NCI-H82 treated with DMSO at 0.1 percent for 48 hours (cell line): ENCODE measurements at regions not wholly inside any gene's neighbourhood (a gene's known extent, or its start where the extent isn't known, plus 50 kb on each side); places are given as distances from the start of the nearest gene placed in this dataset.
"Not testable (repeated sequence)": the region's sequence is repeated elsewhere in the genome, so short reads cannot be mapped to it uniquely, and the experiment has no call there.

Source experiments
- DNase-seq: peaks from one replicate; lab custom pipeline; 2025; ENCODE audit not compliant: unreplicated experiment; lab: John Stamatoyannopoulos, UW

DNA sequence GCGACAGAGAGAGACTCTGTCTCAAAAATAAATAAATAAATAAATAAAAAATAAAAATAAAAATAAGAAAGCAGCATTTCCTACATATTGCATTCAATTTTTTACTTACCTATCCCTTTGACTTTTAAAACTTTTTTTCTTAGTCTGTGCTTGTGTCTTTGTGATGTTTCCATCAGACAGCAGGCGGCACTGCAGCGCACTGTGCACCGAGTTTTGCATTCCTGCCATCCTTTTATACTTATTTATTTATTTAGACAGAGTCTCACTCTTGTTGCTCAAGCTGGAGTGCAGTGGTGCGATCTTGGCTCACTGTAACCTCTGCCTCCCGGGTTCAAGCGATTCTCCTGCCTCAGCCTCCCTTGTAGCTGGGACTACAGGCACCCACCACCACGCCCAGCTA lies 203.9 kb downstream of the SPATA31A1 start:
- not testable (repeated sequence) for DNase-seq

DNA sequence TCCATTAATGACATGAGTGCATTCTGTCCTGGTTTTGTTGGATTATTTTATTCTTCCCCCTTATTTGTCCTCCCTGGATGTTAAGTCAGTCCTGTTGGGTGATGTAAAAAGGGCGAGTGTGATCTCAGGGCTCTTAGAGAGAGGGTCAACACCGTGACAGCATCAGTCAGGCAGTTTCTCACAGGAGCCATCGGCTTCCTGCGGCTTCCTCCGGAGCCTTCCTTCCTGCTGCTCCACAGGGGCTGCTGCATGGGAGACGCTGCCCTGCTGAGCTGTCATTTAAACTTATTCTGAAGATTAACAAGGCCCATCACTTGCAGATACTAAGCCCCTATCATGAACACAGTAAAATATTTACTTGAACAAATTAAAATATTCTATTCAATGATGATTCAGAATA lies 211.3 kb downstream of the SPATA31A1 start:
- not testable (repeated sequence) for DNase-seq

DNA sequence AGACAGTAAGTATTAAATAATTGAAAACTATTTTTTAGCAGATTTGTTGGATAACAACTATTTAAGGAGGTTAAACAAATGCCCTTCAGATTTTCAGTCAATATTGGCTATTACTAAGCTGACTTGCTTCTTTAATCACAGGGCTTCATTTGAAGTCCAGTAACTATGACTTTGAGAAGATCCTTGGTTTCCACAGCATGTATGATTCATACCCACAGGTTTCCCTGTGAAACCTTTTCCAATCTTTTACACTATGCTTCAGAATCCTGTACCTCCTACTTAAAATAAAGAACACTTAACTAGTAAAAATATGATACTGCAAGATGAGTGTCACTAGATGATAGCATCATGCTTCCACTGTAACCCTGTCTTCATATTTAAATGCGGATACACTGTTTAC lies 211.9 kb downstream of the SPATA31A1 start:
- DNase-seq: not testable (repeated sequence)

DNA sequence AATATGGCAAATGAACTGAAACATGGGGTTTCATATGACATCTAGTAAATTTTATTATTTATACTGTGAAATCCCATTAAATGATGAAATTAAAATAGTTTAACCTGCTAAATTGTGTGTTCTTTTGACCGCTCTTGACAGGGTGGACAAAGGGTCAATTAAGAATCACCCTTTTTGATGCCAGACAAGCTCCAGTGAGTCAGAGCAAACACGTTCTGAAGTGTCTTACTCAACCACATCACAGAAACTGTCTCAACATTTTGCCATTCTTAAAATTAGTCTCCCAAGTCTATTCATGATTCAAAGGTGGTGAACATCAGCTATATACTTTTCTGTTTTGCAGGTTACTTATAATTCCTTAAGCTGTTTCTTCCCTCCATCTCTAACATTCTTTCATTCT lies 213.4 kb downstream of the SPATA31A1 start:
- DNase-seq: not testable (repeated sequence)

DNA sequence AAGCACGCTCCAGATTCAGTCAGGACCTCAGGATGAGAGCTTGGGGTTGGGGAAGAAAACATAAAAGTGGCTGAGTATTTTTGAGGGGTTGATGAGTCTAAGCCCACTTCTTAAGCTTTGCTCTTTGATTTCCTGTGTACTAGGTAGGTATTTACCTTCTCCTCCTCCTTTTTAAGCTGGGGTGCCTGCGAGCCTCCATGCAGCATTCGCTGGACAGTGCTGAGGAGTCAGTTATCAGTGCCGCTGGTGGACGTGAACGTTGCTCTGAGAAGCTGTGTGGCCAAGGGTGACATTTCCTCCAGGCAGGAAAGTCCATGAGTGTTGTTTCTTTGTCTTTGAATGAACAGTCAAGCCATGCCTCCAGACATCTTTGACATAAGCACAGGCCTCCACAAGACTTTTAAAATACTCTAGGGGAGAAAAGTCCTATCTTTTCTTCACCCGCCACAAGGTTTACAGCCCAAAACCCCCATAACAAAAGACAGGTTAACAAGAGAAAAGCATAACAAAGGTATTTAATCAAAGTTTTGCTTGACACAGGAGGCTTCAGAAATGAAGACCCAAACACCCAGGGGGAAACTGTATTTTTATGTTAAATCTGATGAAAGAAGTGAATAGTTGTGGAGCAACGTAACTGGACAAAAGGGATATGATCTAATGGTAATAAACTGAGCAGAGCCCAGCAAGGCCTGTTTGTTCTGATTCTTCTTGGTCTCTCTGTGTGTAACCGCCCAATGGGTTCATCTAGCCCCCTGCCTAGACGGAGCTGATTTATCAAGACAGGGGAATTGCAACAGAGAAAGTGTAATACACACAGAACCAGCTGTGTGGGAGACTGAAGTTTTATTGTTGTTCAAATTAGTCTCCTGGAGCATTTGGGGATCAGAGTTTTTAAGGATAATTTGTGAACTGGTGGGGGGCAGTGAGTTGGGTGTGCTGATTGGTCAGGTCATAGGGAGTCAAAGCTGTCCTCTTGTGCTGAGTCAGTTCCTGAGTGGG lies 217.9 kb downstream of the SPATA31A1 start:
- not testable (repeated sequence) for DNase-seq

DNA sequence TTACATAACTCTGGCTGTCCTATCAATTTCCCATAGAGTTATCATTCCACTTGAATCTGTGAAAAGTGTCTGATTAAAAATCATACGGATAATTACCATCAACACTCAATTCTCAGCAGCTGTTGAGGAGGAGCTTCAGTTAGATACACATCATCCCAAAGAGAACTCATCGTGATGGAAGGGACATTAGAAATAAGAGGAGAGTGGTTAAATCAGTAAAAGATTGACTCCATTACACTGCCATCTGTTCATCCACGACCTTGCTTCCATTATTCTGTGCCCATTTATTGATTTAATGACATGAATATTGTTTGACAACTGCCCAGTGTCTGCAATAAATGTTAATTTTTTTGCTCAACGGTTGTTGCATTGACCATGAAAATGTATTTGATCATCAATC lies 223.5 kb downstream of the SPATA31A1 start:
- DNase-seq: not testable (repeated sequence)

DNA sequence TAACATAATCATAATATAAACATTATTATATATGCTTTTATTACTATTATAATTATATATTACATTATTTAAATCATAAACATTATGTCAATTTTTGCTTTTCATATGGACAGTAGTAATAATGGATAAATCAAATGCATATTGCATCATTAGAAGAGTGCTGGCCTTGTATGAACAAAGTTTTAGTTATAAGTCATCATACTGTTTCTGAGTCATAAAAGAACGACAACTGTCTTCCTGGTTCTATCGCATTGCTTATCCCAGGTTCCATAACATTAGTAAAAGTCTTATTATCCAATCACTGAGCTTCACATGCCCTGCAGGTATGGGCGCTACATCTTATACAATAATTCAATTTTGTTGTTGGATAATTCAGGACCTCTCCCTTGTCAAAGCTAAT lies 225.8 kb downstream of the SPATA31A1 start:
- not testable (repeated sequence) for DNase-seq

DNA sequence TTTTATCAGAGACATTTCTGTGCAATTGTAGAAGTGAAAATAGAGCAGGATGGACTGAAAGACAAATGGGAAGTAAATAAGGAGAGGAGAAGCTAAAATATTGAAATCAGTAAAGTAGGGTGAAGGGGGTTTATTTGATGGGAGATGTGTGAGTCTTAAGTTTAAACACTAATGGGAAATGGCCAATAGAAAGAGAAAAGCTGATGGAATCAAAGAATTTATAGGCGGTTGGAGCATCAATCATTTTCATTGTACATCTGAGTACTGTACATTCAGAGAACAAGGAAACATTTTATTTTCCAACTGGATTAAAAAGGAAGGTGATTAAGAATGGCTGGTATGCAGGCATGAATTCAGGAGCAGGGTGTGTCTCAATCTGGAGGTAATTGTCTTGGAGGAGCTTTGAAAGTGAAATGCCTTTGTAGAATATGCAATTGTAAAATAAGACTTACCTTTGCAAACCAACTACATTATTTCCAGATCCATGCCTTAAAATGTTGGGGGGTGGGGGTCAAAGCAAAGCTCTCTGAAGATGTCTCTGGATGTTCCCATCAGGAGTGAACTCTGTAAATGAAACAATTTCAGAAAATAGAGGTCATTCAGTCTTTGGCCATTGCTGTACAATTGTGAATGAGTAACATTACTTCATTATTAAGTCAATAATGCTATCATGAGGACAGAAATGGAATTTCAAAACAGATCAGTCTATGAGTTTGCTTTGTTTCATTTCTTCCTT lies 227.4 kb downstream of the SPATA31A1 start:
- not testable (repeated sequence) for DNase-seq

DNA sequence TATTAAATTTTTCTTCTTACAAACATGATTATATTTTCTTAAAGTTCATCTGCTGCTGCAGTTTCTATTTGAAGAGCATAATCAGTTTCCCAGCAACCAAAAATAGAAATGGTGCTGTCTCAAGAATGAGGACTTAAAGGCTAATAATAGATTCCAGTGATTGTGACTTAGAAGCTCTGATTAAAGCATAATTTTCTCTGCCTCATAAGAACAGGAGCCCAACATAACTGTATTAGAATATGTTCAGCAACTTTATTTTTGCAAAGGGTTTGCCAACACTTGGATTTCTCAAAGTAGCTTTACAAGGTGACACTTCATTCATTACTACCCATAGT lies 227.9 kb downstream of the SPATA31A1 start:
- DNase-seq: not testable (repeated sequence)

DNA sequence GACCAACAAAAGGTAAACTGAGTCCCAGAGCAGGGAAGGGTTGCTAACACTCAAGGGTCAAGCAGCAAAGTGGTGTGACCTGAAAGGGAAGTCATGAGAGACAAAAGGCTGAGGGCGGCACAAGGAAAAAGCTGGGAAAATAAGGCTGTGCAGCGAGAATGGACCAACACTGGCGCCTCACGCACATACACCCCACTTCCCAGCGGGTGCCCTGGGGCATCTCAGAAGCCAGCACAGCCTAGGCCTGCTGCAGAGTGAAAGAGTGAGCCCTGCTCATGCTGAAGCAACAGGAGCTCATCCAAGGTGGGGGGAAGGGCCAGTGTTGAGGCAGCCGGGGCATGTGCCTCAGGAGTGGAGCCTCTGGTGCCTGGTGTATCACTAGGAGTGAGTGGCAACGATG lies 229.8 kb downstream of the SPATA31A1 start:
- not testable (repeated sequence) for DNase-seq

DNA sequence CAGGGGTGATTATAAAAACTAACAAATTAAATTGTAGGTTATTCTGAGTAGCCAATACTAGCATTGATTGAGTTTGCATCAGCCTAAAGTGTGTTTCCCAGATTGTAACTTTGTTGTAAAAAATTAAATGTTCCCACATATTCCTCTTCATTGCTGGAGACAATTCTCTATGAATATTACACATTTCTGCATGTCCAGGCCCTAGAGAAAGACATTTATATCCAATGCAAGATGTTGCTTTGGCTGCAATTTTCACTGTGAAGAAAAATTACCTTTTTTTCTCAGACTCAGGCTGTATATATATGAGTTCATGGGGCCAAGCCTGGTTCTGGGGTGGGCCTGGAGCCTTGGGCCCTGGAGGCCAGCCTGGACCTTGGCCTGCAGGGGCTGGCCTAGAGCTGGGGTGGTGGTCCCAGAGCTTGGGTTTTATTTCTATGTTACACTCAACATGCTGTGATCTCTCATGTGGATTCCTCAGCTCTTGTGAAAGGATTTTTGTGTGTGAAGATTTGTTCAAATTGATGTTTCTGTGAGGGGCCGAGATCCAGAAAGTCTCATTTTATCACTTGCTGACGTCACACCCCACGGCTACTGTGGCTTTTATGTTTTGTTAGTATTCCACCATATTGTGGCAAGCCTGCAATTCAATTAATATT lies 232.5 kb downstream of the SPATA31A1 start:
- DNase-seq: no peak

DNA sequence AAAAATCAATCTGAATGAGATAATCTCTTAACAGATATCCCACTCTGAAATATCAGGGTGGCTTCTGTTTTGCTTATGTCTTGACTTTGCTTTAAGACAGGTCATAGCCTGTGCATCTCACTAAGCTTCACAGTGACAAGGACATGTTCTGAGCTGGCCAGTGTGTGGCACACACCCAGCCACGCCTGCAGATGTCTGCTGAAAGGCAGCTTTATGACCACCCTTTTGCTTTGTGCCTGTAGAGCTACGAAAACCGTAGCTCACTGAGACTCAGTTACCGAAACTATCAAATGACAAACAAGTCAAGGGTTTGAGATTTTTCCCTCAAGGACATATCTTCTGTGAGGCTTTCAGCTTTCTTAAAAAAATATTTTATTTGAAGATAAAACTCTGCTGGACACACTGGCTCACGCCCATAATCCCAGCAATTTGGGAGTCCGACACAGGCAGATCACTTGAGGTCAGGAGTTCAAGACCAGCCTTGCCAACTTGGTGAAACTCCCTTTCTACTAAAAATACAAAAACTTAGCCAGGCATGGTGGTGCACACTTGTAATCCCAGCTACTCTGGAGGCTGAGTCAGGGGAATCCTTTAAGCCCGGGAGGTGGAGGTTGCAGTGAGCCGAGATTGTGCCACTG lies 233.2 kb downstream of the SPATA31A1 start:
- no peak for DNase-seq

DNA sequence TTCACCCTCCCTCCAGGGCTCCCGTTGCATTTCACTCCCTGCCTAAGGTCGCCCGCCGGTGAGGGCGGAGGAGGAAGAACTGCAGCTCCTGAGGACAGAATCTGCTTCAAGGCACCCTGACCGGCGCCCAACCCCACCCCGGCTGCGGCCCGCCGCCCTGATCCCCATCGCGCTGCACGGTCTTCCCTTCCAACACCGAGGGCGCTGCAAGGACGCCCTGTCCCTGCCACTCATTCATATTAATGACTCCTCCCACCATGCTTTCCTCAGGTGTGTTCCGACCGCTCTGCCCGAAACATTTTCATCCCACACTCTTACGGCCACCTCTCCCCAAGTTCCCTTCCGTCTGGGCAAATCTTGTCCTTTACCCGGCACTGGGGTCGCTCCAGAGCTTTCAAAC lies 248.6 kb downstream of the SPATA31A1 start:
- not testable (repeated sequence) for DNase-seq

DNA sequence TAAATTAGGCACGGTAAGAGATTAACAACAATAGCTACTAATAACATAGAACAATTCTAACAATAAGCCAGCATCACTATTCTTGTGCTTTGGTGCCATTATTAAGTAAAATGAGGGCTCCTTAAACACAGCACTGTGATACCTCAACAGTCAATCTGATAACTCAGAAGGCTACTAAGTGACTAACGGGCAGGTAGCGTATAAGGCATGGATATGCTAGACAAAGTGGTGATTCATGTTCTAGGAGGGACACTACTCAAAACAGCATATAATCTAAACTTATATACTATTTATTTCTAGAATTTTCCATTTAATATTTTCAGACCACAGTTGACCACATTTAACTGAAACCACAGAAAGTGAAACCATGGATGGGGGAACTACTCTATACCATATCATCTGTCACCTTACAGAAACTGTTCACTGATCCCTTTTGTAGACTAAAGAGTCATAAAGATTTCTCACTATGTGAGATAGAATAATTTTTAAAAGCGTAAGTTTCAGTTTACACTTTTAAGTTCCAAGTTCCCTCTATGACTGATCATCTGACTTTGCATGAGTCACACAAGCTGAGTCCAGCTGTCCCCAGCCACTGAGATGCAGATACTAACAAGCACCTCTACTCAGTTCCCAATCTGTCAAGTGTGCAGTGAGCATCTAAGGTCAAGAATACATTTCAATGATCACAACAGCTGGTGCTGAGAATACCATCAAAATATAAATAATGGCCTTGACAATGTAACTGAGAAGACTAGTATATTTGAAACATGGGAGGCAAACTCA lies 256.2 kb downstream of the SPATA31A1 start:
- not testable (repeated sequence) for DNase-seq

DNA sequence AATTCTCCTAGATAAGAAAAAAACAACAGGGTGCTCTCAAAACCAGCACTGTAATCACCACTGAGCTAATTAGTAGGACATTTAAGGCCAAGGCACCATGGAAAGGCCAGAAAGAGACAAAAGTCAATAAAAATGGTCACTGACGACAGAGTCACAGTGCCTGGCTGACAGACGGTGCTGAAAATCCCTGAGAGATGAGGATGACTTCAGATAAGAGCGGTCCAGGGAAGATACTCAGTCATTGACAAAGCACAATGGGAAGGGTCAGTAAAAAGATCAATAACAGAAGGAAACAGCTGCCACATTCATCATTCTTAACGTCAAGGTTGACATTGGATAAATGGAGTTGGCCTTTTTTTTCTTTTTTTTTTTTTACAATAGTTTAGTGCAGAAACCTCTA lies 261.0 kb downstream of the SPATA31A1 start:
- DNase-seq: not testable (repeated sequence)

DNA sequence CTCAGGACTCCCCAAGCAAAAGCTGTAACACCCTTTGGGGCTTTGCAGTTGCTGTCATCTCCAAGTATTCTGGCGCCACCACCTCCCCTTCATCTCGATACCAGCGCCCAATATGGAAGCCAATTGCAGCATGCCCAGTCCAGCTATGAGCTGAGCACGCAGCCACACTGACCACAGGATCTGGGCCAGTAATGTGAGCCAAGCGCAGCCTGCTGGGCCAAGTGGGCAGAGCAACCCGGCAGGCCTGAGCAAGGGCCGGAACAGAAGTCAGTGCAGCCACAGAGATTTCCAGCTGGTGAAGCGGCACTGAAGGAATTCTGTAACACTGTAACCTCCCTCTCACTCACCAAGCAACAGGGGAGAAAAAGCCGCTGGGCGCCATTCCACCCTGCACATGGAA lies 268.6 kb downstream of the SPATA31A1 start:
- DNase-seq: not testable (repeated sequence)

DNA sequence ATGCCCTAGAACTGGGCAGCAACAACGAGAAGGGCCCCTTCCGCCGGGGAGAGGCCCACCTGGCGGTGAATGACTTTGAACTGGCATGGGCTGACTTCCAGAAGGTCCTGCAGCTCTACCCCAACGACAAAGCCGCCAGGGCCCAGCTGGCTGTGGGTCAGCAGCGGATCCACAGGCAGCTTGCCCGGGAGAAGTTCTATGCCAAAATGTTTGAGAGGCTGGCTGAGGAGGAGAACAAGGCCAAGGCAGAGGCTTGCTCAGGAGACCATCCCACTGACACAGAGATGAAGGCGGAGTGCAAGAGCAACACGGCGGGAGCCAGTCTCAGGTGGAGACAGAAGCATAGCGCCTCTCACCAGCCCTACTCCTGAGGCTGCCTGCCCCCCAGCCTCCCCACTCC lies 276.6 kb downstream of the SPATA31A1 start:
- DNase-seq: not testable (repeated sequence)

DNA sequence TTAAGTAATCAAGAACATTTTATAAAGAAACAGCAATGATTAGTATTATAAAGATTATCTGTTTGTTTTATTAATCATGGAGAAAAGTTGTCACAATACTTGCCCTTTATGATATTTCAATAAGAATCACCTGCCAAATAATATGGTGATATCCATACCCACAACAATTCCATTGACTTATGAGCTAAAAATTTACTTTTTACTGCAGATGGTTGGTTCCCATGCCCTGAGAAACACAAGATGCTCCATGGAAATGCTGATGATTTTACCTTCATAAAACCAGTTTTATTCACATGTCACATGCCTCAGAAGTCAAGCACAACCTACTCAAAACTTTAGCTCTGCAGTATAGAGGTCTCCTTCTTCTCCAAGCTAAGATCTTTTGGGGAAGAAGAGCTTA lies 293.6 kb downstream of the SPATA31A1 start:
- DNase-seq: not testable (repeated sequence)

DNA sequence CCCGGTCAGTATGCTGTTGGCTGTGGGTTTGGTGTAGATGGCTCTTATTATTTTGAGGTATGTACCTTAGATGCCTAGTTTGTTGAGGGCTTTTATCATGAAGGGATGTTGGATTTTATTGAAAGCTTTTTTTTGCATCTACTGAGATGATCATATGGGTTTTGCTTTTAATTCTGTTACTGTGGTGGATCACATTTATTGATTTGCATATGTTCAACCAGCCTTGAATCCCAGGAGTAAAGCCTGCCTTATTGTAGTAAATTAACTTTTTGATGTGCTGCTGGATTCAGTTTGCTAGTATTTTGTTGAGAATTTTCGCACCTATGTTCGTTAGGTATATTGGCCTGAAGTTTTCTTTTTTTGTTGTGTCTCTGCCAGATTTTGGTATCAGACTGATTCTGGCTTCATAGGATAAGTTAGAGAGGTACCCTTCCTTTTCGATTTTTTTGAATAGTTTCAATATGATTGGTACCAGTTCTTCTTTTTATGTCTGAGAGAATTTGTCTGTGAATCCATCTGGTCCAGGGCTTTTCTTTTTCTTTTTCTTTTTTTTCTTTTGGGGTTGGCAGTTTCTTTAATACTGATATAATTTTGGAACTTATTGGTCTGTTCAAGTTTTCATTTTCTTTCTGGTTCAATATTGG lies 301.6 kb downstream of the SPATA31A1 start:
- DNase-seq: not testable (repeated sequence)

DNA sequence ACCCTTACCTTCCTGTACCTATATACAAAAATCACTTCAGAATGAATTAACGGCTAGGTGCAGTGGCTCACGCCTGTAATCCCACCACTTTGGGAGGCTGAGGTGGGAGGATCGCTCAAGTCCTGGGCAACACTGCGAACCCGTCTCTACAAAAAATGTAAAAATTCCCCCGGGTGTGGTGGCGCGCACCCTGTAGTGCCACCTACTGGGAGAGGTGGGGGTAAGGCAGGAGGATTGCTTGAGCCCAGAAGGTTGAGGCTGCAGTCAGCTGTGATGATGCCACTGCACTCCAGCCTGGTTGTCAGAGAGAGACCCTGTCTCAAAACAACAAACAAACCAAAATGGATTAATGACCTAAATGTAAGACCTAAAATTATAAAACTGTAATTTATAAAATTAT lies 307.6 kb downstream of the SPATA31A1 start:
- DNase-seq: not testable (repeated sequence)
